ENCODE measurements at regions not wholly inside any gene's neighbourhood (a gene's known extent, or its start where the extent isn't known, plus 50 kb on each side); places are given as distances from the start of the nearest gene placed in this dataset.

- Histone ChIP-seq H3K36me3 (ENCODE audit: control insufficient read depth in 2 of 2, insufficient read depth in 2 of 2, low read length in 1 of 2) (no peaks in the 10 kb centered on the region), H3K4me3 (ENCODE audit: low read length in 2 of 2) (no peak overlapping the region), H3K27ac (ENCODE audit: low read depth in 1 of 2, low read length in 1 of 2) (no peak overlapping the region), H3K27me3 (ENCODE audit: control insufficient read depth in 2 of 2, insufficient read depth in 1 of 2, low read length in 1 of 2) (no peaks in the 10 kb centered on the region), H3K9me3 (ENCODE audit: control insufficient read depth in 2 of 2, insufficient read depth in 1 of 2, low read length in 1 of 2) (no peaks in the 10 kb centered on the region), H3K4me1 (ENCODE audit: control insufficient read depth in 2 of 2, insufficient read depth in 2 of 2, low read length in 2 of 2) (no peaks in the 10 kb centered on the region)
- no peak for DNase-seq (ENCODE audit: low read depth in 6 of 9, low spot score in 9 of 9)
- 94% methylated on average over 4 of the region's 4 CpGs for WGBS
Measured at GRCh38 chr9:91025856-91026255, 224.2 kb downstream of the SYK start.

- no peaks in the 10 kb centered on the region for H3K36me3 ChIP-seq (ENCODE audit: control insufficient read depth in 2 of 2, insufficient read depth in 2 of 2, low read length in 1 of 2)
- H3K27ac ChIP-seq (ENCODE audit: low read depth in 1 of 2, low read length in 1 of 2): no peak overlapping the region
- H3K9me3 ChIP-seq (ENCODE audit: control insufficient read depth in 2 of 2, insufficient read depth in 1 of 2, low read length in 1 of 2): no peaks in the 10 kb centered on the region
- H3K27me3 ChIP-seq (ENCODE audit: control insufficient read depth in 2 of 2, insufficient read depth in 1 of 2, low read length in 1 of 2): no peaks in the 10 kb centered on the region
- no peak for DNase-seq (ENCODE audit: low read depth in 6 of 9, low spot score in 9 of 9)
- WGBS: 88% methylated on average over 8 of the region's 8 CpGs
- no peaks in the 10 kb centered on the region for H3K4me1 ChIP-seq (ENCODE audit: control insufficient read depth in 2 of 2, insufficient read depth in 2 of 2, low read length in 2 of 2)
- H3K4me3 ChIP-seq (ENCODE audit: low read length in 2 of 2): no peak overlapping the region
Measured at GRCh38 chr9:91026266-91026665, 224.6 kb downstream of the SYK start.

GRCh38 chr9:91027005-91027404 is 225.4 kb downstream of the SYK start:
- H3K4me1 ChIP-seq (ENCODE audit: control insufficient read depth in 2 of 2, insufficient read depth in 2 of 2, low read length in 2 of 2): no peaks in the 10 kb centered on the region
- H3K27me3 ChIP-seq (ENCODE audit: control insufficient read depth in 2 of 2, insufficient read depth in 1 of 2, low read length in 1 of 2): no peaks in the 10 kb centered on the region
- no peak overlapping the region for H3K4me3 ChIP-seq (ENCODE audit: low read length in 2 of 2)
- no peaks in the 10 kb centered on the region for H3K9me3 ChIP-seq (ENCODE audit: control insufficient read depth in 2 of 2, insufficient read depth in 1 of 2, low read length in 1 of 2)
- H3K27ac ChIP-seq (ENCODE audit: low read depth in 1 of 2, low read length in 1 of 2): no peak overlapping the region
- DNase-seq (ENCODE audit: low read depth in 6 of 9, low spot score in 9 of 9): no peak
- no peaks in the 10 kb centered on the region for H3K36me3 ChIP-seq (ENCODE audit: control insufficient read depth in 2 of 2, insufficient read depth in 2 of 2, low read length in 1 of 2)
- WGBS: 96% methylated on average over 3 of the region's 3 CpGs

DNA sequence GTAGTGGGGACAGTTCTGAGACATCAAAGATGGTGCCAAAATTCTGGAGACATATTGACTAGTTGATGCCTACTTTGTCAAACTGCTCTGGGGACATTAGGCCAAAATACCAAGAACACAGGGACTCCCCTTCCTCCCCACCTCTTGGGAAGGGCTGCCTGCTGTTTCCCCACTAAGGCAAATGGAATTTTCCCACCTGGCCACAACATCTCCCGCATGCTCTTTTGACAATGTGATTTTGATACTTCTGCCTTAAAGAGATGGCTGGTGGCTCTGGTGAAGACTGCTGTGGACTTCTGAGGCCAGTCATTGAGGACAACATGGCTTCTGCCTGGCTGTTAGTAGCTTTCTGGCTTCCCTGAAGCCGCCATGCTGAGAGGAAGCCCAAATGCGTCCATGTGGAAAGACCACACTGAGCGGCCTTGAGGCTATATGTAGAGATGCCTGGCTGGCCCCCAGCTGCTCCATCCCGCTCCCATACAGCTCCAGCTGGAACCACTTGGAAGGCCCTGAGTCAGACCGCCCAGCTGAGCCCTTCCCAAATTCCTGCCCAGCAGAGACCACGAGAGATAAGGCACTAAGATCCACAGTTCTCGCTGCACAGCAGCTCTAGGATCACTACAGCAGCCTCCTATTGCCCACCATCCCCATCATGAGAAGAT is 226.7 kb downstream of the SYK start:
- WGBS: 92% methylated on average over 8 of the region's 8 CpGs
- H3K9me3 ChIP-seq (ENCODE audit: control insufficient read depth in 2 of 2, insufficient read depth in 1 of 2, low read length in 1 of 2): no peaks in the 10 kb centered on the region
- H3K27ac ChIP-seq (ENCODE audit: low read depth in 1 of 2, low read length in 1 of 2): no peak overlapping the region
- no peaks in the 10 kb centered on the region for H3K27me3 ChIP-seq (ENCODE audit: control insufficient read depth in 2 of 2, insufficient read depth in 1 of 2, low read length in 1 of 2)
- no peak overlapping the region for H3K4me3 ChIP-seq (ENCODE audit: low read length in 2 of 2)
- no peaks in the 10 kb centered on the region for H3K4me1 ChIP-seq (ENCODE audit: control insufficient read depth in 2 of 2, insufficient read depth in 2 of 2, low read length in 2 of 2)
- no peaks in the 10 kb centered on the region for H3K36me3 ChIP-seq (ENCODE audit: control insufficient read depth in 2 of 2, insufficient read depth in 2 of 2, low read length in 1 of 2)
- no peak for DNase-seq (ENCODE audit: low read depth in 6 of 9, low spot score in 9 of 9)

DNA sequence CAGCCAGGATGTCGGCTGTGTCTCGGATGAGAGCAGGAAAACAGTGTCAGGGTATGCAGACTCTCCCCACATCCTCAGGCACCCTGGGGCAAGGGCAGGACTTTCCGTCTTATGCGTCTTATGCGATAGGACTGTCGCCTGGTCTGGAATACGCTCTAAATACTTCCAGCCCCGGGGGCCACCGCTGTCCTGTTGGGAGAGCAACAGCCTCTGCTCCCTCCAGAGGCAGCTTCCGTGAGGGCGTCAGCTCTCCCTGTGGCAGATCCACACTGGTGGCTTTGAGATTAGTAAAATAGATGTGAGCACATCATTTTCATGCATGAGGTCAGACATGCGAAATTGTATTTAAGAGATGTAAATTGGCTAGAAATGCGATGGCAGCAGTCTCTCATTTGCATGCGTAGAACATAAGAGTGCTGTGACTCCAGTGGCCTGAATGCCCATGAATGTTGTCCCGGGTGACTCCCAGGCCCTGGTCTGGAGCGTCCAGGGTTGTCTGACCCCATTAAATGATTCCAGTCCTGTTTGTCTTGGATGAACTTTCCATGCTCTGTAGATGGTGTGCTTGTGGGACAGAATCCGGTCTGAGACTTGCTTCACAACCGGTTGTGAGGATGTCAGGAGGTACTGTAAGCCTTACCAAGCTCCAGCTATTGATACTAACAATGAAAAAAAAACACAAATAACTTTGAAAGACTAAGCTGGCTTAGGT is 228.2 kb downstream of the SYK start:
- no peaks in the 10 kb centered on the region for H3K9me3 ChIP-seq (ENCODE audit: control insufficient read depth in 2 of 2, insufficient read depth in 1 of 2, low read length in 1 of 2)
- no peaks in the 10 kb centered on the region for H3K27me3 ChIP-seq (ENCODE audit: control insufficient read depth in 2 of 2, insufficient read depth in 1 of 2, low read length in 1 of 2)
- H3K27ac ChIP-seq (ENCODE audit: low read depth in 1 of 2, low read length in 1 of 2): no peak overlapping the region
- H3K4me1 ChIP-seq (ENCODE audit: control insufficient read depth in 2 of 2, insufficient read depth in 2 of 2, low read length in 2 of 2): no peaks in the 10 kb centered on the region
- no peaks in the 10 kb centered on the region for H3K36me3 ChIP-seq (ENCODE audit: control insufficient read depth in 2 of 2, insufficient read depth in 2 of 2, low read length in 1 of 2)
- H3K4me3 ChIP-seq (ENCODE audit: low read length in 2 of 2): no peak overlapping the region
- 95% methylated on average over 18 of the region's 18 CpGs for WGBS
- no peak for DNase-seq (ENCODE audit: low read depth in 6 of 9, low spot score in 9 of 9)

DNA sequence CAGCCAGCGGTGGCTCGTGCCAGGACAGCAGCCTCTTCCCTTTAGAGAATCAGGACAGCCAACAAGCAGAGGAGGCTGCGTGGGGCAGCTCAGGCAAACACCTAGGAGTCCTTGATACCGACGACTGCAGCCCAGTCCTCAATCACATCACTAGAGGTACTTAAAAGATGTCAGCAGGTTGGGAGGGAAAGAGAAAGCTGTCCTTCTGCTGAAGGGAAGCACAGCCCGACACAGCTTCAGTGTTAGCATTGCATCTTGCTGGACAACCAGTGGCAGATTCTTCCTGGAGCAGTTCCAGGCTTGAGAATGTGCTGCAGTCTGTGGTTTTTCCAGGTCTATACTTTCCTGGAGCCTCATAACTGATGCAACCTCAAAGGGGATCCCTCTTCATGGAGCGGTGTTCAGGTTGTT is 230.5 kb downstream of the SYK start:
- DNase-seq (ENCODE audit: low read depth in 6 of 9, low spot score in 9 of 9): no peak
- H3K9me3 ChIP-seq (ENCODE audit: control insufficient read depth in 2 of 2, insufficient read depth in 1 of 2, low read length in 1 of 2): no peaks in the 10 kb centered on the region

DNA sequence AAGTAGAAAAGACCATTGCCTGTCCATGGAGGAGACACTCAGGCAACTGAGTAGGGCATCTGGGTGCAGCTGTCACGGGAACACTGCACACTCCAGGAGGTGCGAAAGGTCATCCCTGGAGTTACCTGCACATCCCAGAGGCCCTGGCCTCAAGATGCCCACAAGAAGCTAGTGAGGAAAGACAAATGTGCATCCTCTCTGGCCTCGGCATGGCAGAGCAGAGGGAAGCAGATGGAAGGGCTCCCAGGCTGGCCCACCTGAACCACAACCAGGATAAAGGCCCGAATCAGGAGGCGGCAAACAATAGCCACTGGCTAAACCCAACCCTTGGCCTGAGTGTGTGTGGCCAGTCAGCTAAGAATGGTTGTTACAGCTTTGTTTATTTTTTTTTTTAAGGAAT is 231.7 kb downstream of the SYK start:
- 98% methylated on average over 5 of the region's 5 CpGs for WGBS
- Histone ChIP-seq H3K4me3 (ENCODE audit: low read length in 2 of 2) (no peak overlapping the region), H3K27ac (ENCODE audit: low read depth in 1 of 2, low read length in 1 of 2) (no peak overlapping the region), H3K36me3 (ENCODE audit: control insufficient read depth in 2 of 2, insufficient read depth in 2 of 2, low read length in 1 of 2) (no peaks in the 10 kb centered on the region), H3K27me3 (ENCODE audit: control insufficient read depth in 2 of 2, insufficient read depth in 1 of 2, low read length in 1 of 2) (peaks cover 3% of the 10 kb centered on the region in 2 donors), H3K4me1 (ENCODE audit: control insufficient read depth in 2 of 2, insufficient read depth in 2 of 2, low read length in 2 of 2) (peaks cover 0 to 11% of the 10 kb centered on the region in 2 donors), H3K9me3 (ENCODE audit: control insufficient read depth in 2 of 2, insufficient read depth in 1 of 2, low read length in 1 of 2) (no peaks in the 10 kb centered on the region)
- DNase-seq (ENCODE audit: low read depth in 6 of 9, low spot score in 9 of 9): no peak

More for the DNA sequence above, 230.5 kb downstream of the SYK start:
- 95% methylated on average over 7 of the region's 7 CpGs for WGBS
- Histone ChIP-seq H3K27ac (ENCODE audit: low read depth in 1 of 2, low read length in 1 of 2) (no peak overlapping the region), H3K4me1 (ENCODE audit: control insufficient read depth in 2 of 2, insufficient read depth in 2 of 2, low read length in 2 of 2) (peaks cover 0 to 7% of the 10 kb centered on the region in 2 donors), H3K36me3 (ENCODE audit: control insufficient read depth in 2 of 2, insufficient read depth in 2 of 2, low read length in 1 of 2) (no peaks in the 10 kb centered on the region), H3K4me3 (ENCODE audit: low read length in 2 of 2) (no peak overlapping the region), H3K27me3 (ENCODE audit: control insufficient read depth in 2 of 2, insufficient read depth in 1 of 2, low read length in 1 of 2) (peaks cover 0 to 3% of the 10 kb centered on the region in 2 donors)

DNA sequence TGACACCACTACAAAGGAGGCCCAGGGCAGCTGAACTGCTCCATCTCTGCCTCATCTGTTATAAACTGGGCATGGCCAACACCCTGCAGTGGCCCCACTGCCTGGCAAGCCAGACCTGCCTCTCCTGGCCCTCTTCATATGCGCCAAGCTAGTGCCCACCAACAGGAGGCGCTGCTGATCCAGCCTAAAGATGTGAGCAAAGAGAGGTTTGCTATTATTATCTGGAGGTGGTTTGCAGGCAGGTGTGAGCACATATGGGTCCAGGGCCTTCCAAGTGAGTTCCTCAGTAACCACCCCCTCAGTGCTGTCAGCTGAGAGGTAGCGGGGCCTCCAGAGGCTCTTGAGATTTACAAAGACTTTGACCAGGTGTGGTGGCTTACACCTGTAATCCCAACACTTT is 232.2 kb downstream of the SYK start:
- no peaks in the 10 kb centered on the region for H3K36me3 ChIP-seq (ENCODE audit: control insufficient read depth in 2 of 2, insufficient read depth in 2 of 2, low read length in 1 of 2)
- no peaks in the 10 kb centered on the region for H3K9me3 ChIP-seq (ENCODE audit: control insufficient read depth in 2 of 2, insufficient read depth in 1 of 2, low read length in 1 of 2)
- WGBS: 97% methylated on average over 3 of the region's 3 CpGs
- H3K4me1 ChIP-seq (ENCODE audit: control insufficient read depth in 2 of 2, insufficient read depth in 2 of 2, low read length in 2 of 2): peaks cover 0 to 11% of the 10 kb centered on the region in 2 donors
- H3K4me3 ChIP-seq (ENCODE audit: low read length in 2 of 2): no peak overlapping the region
- H3K27me3 ChIP-seq (ENCODE audit: control insufficient read depth in 2 of 2, insufficient read depth in 1 of 2, low read length in 1 of 2): peaks cover 3% of the 10 kb centered on the region in 2 donors
- H3K27ac ChIP-seq (ENCODE audit: low read depth in 1 of 2, low read length in 1 of 2): no peak overlapping the region
- DNase-seq (ENCODE audit: low read depth in 6 of 9, low spot score in 9 of 9): peak in 2 of 9 donors; percentile 19 to 24

- 94% methylated on average over 9 of the region's 9 CpGs for WGBS
- no peak overlapping the region for H3K27ac ChIP-seq (ENCODE audit: low read depth in 1 of 2, low read length in 1 of 2)
Measured at GRCh38 chr9:91034521-91034920, 232.9 kb downstream of the SYK start.

More at GRCh38 chr9:91034521-91034920, 232.9 kb downstream of the SYK start:
- Histone ChIP-seq H3K4me1 (ENCODE audit: control insufficient read depth in 2 of 2, insufficient read depth in 2 of 2, low read length in 2 of 2) (peaks cover 0 to 11% of the 10 kb centered on the region in 2 donors), H3K9me3 (ENCODE audit: control insufficient read depth in 2 of 2, insufficient read depth in 1 of 2, low read length in 1 of 2) (no peaks in the 10 kb centered on the region), H3K27me3 (ENCODE audit: control insufficient read depth in 2 of 2, insufficient read depth in 1 of 2, low read length in 1 of 2) (peaks cover 3% of the 10 kb centered on the region in 2 donors), H3K36me3 (ENCODE audit: control insufficient read depth in 2 of 2, insufficient read depth in 2 of 2, low read length in 1 of 2) (no peaks in the 10 kb centered on the region), H3K4me3 (ENCODE audit: low read length in 2 of 2) (no peak overlapping the region)
- DNase-seq (ENCODE audit: low read depth in 6 of 9, low spot score in 9 of 9): no peak

Data from thymus (tissue), 11 donors.